GM21360 (cell line): ENCODE measurements at regions not wholly inside any gene's neighbourhood (a gene's known extent, or its start where the extent isn't known, plus 50 kb on each side); places are given as distances from the start of the nearest gene placed in this dataset.
"Not testable (repeated sequence)": the region's sequence is repeated elsewhere in the genome, so short reads cannot be mapped to it uniquely, and the experiment has no call there.

ENCODE experiments used
- ATAC-seq: cut with Tn5 transposase; IDR thresholded peaks from one replicate; pipeline ENCODE4 v1.9.1; 2021; ENCODE audit warnings: mild to moderate bottlenecking, moderate library complexity; ENCODE audit not compliant: unreplicated experiment

- no peak for ATAC-seq
Observed at GRCh38 chr2:180240774-180241173, 233.7 kb upstream of the CWC22 start.

- ATAC-seq = no peak
Observed at GRCh38 chr2:180238729-180239128, 231.6 kb upstream of the CWC22 start.

- not testable (repeated sequence) for ATAC-seq
Observed at GRCh38 chr2:180236061-180236460, 229.0 kb upstream of the CWC22 start.

DNA sequence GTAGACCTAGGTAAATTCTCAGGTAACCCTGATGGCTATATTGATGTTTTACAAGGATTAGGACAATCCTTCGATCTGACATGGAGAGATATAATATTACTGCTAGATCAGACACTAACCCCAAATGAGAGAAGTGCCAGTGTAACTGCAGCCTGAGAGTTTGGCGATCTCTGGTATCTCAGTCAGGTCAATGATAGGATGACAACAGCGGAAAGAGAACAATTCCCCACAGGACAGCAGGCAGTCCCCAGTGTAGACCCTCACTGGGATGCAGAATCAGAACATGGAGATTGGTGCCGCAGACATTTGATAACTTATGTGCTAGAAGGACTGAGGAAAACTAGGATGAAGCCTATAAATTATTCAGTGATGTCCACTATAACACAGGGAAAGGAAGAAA, 228.4 kb upstream of the CWC22 start:
- ATAC-seq = not testable (repeated sequence)

GRCh38 chr2:180234991-180235390, 227.9 kb upstream of the CWC22 start:
- ATAC-seq = not testable (repeated sequence)

GRCh38 chr2:180231015-180231414, 223.9 kb upstream of the CWC22 start:
- no peak for ATAC-seq

DNA sequence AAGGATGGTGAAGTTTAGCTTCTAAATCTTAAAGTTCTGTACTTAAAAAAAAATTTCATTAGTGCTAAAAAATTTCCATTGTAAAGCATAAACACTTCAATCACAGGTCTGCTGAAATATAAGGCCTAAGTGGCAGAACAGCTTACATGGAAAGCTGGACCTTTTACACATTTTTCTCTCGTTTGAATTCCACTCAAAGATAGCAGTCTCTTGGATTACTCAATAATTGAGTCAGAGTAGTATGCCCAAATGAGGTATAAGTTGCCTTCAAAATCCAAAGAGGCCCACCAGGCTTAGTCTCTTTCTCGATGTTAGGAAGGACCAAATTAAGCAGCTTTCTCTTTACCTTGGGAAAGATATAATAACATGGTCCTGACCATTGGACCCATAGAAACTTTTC, 220.4 kb upstream of the CWC22 start:
- no peak for ATAC-seq

DNA sequence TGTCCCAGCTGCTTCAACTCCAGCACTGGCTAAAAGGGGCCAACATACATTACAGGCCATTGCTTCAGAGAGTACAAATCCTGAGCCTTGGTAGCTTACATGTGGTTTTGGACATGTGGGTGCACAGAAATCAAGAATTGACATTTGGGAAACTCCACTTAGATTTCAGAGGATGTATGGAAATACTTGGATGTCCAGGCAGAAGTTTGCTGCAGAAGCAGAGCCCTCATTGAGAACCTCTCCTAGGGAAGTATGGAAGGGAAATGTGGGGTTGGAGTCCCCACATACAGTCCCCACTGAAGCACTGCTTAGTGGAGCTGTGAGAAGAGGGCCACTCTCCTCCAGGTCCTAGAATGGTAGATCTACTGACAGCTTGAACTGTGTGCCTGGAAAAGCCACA, 218.0 kb upstream of the CWC22 start:
- ATAC-seq = no peak

- ATAC-seq = no peak
Observed at GRCh38 chr2:180222644-180223043, 215.5 kb upstream of the CWC22 start.

GRCh38 chr2:180219491-180219890, 212.4 kb upstream of the CWC22 start:
- ATAC-seq = no peak

DNA sequence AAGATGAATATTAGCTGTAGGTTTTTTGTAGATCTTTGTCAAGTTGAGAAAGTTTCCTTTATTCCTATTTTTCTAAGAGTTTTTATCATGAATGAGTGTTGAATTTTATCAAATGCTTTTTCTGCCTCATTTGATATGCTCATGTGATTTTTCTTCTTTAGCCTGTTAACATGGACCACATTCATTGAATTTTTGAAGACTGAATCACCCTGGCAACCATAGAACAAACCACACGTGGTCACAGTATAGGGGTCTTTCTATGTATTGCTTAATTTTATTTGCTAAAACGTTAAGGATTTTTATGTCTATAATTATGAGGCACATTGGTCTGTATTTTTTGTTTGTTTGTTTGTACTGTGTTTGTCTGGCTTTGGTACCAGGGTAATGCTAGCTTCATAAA, 201.7 kb upstream of the CWC22 start:
- no peak for ATAC-seq

GRCh38 chr2:180205621-180206235, 198.6 kb upstream of the CWC22 start:
- ATAC-seq = no peak

- no peak for ATAC-seq
Observed at GRCh38 chr2:180203972-180204371, 196.9 kb upstream of the CWC22 start.

DNA sequence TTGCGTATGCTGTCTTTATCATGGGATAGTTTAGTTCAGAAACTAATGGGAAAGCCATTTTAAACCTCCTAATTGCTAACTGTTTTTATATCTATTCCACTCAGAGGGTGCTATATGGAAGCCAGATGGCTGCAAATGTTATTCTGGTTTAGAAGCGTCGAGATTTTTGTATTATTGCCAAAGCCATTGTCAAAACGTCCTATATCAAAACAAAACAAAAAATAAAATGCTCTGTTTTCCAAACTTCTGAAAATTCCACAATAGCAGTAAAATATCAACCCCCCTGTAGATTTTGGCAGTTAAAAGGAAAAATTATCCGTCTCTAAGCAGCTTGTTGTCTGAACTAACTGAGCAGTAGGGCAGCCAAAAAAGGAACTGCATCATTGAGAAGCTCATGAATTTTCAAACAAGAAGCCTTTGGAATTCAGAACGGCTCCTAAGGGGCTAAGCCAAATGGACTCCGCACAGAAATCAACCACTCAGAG, 195.4 kb upstream of the CWC22 start:
- no peak for ATAC-seq

DNA sequence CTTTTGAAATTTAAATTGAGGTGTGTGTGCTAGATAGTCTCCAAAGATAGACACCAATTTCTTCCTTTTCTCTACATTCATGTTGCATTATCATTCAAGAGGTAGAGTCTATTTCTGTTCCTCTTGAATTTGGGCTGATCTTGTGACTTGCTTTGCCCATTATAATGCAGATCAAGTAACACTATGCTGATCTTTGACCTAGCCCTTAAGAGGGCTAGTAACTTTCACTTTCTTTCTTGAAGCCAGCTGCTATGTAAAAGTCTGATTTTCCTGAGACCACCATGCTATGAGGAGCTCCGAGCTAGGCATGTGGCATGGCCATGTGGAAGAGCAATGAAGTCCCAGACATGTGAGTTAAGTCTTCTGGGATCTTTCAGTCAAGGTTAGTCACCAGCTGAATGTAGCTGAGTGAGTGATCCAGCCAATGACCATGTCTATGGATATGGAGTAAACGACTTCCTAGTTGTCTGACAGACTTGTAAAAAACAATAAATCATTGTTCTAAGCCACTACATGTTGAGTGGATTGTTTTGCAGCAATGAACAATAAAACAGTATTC, 189.4 kb upstream of the CWC22 start:
- no peak for ATAC-seq

DNA sequence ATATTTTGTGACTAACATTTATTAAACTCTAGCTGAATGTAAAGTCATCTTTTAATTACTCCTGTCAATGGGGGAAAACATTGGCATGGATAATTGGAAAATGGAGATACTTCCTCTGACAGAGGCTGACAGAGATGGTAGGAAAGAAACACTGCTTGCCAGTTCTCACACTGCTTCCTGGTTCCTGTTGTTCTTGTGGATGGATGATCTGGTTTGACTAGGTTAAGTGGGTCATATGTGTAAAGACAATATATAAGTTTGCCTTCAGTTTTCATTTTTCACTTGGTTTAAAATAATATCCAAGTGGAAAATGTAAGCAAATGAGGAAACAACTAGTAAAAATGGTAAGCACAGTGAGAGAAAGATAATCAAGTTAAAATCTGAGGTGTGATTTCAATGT, 188.8 kb upstream of the CWC22 start:
- no peak for ATAC-seq

- no peak for ATAC-seq
Observed at GRCh38 chr2:180191432-180192124, 184.5 kb upstream of the CWC22 start.

DNA sequence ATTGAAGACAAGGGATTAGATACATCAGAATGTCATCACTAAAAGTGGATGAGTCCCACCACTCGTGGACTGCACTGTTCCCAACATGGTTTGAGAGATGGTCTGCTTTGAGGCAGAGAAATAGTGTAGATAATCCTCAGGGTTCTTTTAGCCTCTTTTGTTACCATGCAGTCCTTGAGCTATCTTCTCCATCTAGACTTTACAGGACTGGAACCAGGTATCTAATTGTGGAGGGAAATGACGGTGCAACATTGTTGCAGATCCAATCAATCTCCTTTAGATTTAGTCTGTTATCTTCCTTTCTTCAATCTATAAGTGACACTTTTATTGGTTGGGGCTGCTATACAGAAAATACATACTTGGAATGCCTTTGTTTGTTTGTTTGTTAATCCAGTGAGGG, 183.8 kb upstream of the CWC22 start:
- no peak for ATAC-seq

- ATAC-seq = no peak
Observed at GRCh38 chr2:180187611-180188010, 180.5 kb upstream of the CWC22 start.

DNA sequence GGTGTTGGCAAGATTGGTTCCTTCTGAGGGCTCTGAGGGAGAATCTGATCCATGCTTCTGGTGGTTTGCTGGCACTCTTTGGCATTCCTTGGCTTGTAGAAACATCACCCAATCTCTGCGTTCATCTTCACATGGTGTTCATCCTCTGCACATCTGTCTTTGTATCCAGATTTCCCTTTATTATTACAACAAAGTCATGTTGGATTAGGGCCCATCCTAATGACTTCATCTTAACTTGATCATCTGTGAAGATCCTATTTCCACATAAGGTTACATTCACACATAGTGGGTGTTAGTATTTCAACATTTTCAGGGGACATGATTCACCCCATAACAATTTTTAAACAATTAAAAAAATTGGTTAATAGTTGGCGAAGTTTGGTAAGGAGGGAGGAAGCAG, 177.4 kb upstream of the CWC22 start:
- ATAC-seq = no peak

GRCh38 chr2:180180511-180180910, 173.4 kb upstream of the CWC22 start:
- no peak for ATAC-seq

DNA sequence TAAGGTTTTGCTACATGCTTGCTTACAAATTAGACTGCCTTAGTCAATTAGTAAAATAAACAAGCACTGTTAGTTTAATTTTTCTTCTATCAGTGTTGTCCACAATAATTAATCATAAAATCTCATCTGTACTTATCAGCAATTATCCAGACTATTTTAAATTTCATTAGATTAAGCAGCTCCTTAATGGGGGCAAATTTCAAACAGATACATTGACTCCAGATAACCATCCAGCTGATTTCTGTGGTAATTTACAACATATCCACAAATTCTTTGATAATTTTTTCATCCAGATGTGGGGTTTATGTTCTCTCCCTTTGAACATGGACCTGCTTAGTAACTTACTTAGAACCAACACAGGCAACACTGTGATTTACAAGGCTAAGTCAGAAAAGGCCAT, 170.4 kb upstream of the CWC22 start:
- ATAC-seq = no peak
